ENCODE measurements at regions not wholly inside any gene's neighbourhood (a gene's known extent, or its start where the extent isn't known, plus 50 kb on each side); places are given as distances from the start of the nearest gene placed in this dataset.

GRCh38 chr12:126950266-126950665 is 1316.7 kb upstream of the TMEM132C start:
- BruUV-seq (replicated peaks), result no TSS peak
- Mint-ChIP-seq H3K36me3 (ENCODE audit: insufficient read depth, unreplicated experiment) (no peaks in the 10 kb centered on the region), H3K27me3 (ENCODE audit: unreplicated experiment) (no peaks in the 10 kb centered on the region), H3K4me3 (ENCODE audit: low read depth, unreplicated experiment) (no peak overlapping the region), H3K4me1 (ENCODE audit: low read depth, unreplicated experiment) (no peaks in the 10 kb centered on the region), H3K27ac (ENCODE audit: unreplicated experiment) (no peak overlapping the region), H3K9me3 (ENCODE audit: low read depth, unreplicated experiment) (peaks cover 7% of the 10 kb centered on the region)
- CTCF ChIA-PET, result no interaction called here
- no peak for DNase-seq
- TF ChIP-seq CTCF (IDR thresholded peaks at IDR 0.05; ENCODE audit: unreplicated experiment), result no peak
- intact Hi-C loops (cut with micrococcal nuclease; ENCODE audit: unreplicated experiment), result no loop called here

DNA sequence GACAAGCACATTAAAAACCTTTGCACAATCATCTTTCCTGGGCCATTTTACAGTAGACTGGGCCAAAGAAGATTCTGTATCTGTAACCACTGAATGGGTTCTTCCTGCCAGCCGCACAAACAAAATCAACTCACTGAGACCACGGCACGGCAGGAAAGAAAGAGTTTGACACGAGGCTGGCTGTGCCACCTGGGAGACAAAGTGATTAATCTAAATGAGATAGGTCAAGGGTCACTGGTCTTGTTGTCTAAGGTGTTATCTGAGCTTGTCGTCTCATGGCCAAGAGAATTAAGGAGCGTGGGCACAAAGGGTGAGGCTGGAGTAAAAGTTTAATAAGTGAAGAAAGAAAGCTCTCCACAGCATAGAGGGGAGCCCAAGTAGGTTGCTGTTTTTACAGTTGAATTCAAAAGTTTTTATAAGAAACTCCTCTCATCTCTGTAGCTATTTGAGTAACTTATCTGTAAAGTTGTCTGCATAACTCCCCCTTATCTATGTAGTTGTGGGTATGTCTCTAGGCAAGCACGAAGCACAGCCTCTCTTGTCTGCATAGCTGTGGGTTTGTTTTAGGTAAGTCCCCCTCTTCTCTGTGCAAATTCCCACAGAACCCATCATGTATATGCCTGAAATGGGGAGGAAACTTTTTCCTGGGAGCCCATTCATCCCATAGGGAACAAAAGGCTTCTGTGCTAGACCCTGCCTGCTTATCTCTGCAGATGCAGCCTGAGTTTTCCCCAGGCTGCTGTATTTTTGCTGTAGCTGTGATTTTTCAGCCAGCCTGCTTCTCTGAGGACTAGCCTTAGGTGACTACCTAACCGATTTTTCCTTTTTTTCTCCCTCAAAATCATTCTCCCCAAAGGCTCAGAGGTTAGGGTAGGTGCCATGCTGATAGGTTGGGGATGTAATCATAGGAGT is 1314.6 kb upstream of the TMEM132C start:
- Mint-ChIP-seq H3K27ac (ENCODE audit: unreplicated experiment) (no peak overlapping the region), H3K4me3 (ENCODE audit: low read depth, unreplicated experiment) (no peak overlapping the region), H3K9me3 (ENCODE audit: low read depth, unreplicated experiment) (peaks cover 9% of the 10 kb centered on the region), H3K27me3 (ENCODE audit: unreplicated experiment) (no peaks in the 10 kb centered on the region), H3K36me3 (ENCODE audit: insufficient read depth, unreplicated experiment) (no peaks in the 10 kb centered on the region), H3K4me1 (ENCODE audit: low read depth, unreplicated experiment) (no peaks in the 10 kb centered on the region)
- BruUV-seq (replicated peaks), result no TSS peak
- CTCF ChIA-PET, result interaction anchor here (0.6 kb wide), 1 partner anchor 176 kb away, joined by 3 read pairs; no protein-coding TSS in a partner anchor
- intact Hi-C loops (cut with micrococcal nuclease; ENCODE audit: unreplicated experiment), result no loop called here
- TF ChIP-seq CTCF (IDR thresholded peaks at IDR 0.05; ENCODE audit: unreplicated experiment), result no peak
- no peak for DNase-seq

DNA sequence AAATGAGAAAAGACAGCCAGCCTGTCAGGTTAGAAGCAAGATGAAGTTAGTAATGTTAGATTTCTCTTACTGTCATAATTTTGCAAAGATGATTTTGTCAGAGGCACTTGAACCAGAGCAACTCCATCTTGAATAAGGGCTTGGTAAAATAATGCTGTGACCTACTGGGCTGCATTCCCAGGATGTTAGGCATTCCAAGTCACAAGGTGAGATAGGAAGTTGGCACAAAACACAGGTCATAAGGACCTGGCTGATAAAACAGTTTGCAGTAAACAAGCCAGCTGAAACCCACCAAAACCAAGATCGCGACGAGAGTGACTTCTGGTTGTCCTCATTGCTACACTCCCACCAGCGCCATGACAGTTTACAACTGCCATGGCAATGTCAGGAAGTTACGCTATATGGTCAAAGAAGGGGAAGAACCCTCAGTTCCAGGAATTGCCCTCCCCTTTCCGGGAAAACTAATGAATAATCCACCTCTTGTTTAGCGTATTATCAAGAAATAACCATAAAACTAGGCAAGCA is 1313.5 kb upstream of the TMEM132C start:
- CTCF ChIA-PET, result no interaction called here

DNA sequence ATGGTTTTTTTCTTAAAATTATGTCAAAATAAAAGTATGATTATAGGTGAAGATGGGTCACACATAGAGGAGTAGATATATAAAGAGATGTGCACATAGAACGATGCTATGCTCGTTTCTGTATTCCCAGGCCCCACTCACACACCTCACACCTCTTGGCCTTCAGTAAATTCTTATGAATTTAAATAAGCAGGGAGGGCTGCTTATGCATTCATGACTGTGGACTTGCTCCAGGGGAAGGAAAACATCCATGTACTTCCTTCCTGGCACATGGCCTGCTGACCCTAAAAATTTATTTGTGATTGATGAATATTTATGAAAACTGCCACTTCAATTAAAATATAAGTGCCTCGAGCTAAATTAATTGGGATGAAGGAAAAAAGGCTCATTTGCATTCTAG is 1306.7 kb upstream of the TMEM132C start:
- no peak overlapping the region for H3K27ac Mint-ChIP-seq (ENCODE audit: unreplicated experiment)
- CTCF ChIA-PET, result no interaction called here
- BruUV-seq (replicated peaks), result no TSS peak
- H3K9me3 Mint-ChIP-seq (ENCODE audit: low read depth, unreplicated experiment), result peaks cover 15% of the 10 kb centered on the region
- intact Hi-C loops (cut with micrococcal nuclease; ENCODE audit: unreplicated experiment), result no loop called here
- no peak for DNase-seq
- H3K27me3 Mint-ChIP-seq (ENCODE audit: unreplicated experiment), result no peaks in the 10 kb centered on the region
- no peak overlapping the region for H3K4me3 Mint-ChIP-seq (ENCODE audit: low read depth, unreplicated experiment)
- H3K4me1 Mint-ChIP-seq (ENCODE audit: low read depth, unreplicated experiment), result no peaks in the 10 kb centered on the region
- no peaks in the 10 kb centered on the region for H3K36me3 Mint-ChIP-seq (ENCODE audit: insufficient read depth, unreplicated experiment)
- TF ChIP-seq CTCF (IDR thresholded peaks at IDR 0.05; ENCODE audit: unreplicated experiment), result no peak

More for the DNA sequence above, 1313.5 kb upstream of the TMEM132C start:
- peaks cover 6% of the 10 kb centered on the region for H3K9me3 Mint-ChIP-seq (ENCODE audit: low read depth, unreplicated experiment)
- intact Hi-C loops (cut with micrococcal nuclease; ENCODE audit: unreplicated experiment), result no loop called here
- H3K4me1 Mint-ChIP-seq (ENCODE audit: low read depth, unreplicated experiment), result no peaks in the 10 kb centered on the region
- DNase-seq, result no peak
- no peak for TF ChIP-seq CTCF (IDR thresholded peaks at IDR 0.05; ENCODE audit: unreplicated experiment)
- H3K27me3 Mint-ChIP-seq (ENCODE audit: unreplicated experiment), result no peaks in the 10 kb centered on the region
- no peak overlapping the region for H3K27ac Mint-ChIP-seq (ENCODE audit: unreplicated experiment)
- no peaks in the 10 kb centered on the region for H3K36me3 Mint-ChIP-seq (ENCODE audit: insufficient read depth, unreplicated experiment)
- H3K4me3 Mint-ChIP-seq (ENCODE audit: low read depth, unreplicated experiment), result no peak overlapping the region
- no TSS peak for BruUV-seq (replicated peaks)
